ENCODE measurements at regions not wholly inside any gene's neighbourhood (a gene's known extent, or its start where the extent isn't known, plus 50 kb on each side); places are given as distances from the start of the nearest gene placed in this dataset.
A peak's percentile ranks its signal among the peaks of the same experiment; 100 is the strongest.

- H3K36me3 ChIP-seq (replicated peaks): no peaks in the 10 kb centered on the region
- no peaks in the 10 kb centered on the region for H3K27me3 ChIP-seq (replicated peaks)
- DNase-seq: no peak
- H3K4me3 ChIP-seq (ENCODE audit: low read depth, low read length): no peak overlapping the region
- TF ChIP-seq CTCF (IDR thresholded peaks at IDR 0.05; ENCODE audit: low read depth, low read length, missing control alignments): no peak
- no peak overlapping the region for H3K27ac ChIP-seq
- in situ Hi-C loops (cut with HindIII; ENCODE audit: low pct_ligation_motif_present, low sequenced_read_pairs): no loop called here
Observed at GRCh38 chr4:22187203-22187820, 238.7 kb upstream of the KCNIP4 start.

- no peak for TF ChIP-seq CTCF (IDR thresholded peaks at IDR 0.05; ENCODE audit: low read depth, low read length, missing control alignments)
- in situ Hi-C loops (cut with HindIII; ENCODE audit: low pct_ligation_motif_present, low sequenced_read_pairs): no loop called here
- H3K4me3 ChIP-seq (ENCODE audit: low read depth, low read length): no peak overlapping the region
Observed at GRCh38 chr4:22181736-22182135, 233.2 kb upstream of the KCNIP4 start.

GRCh38 chr4:22179124-22179874 is 230.7 kb upstream of the KCNIP4 start:
- Histone ChIP-seq H3K36me3 (replicated peaks) (no peaks in the 10 kb centered on the region), H3K27me3 (replicated peaks) (no peaks in the 10 kb centered on the region), H3K27ac (peak overlapping the region; percentile 28), H3K4me3 (ENCODE audit: low read depth, low read length) (no peak overlapping the region)
- in situ Hi-C loops (cut with HindIII; ENCODE audit: low pct_ligation_motif_present, low sequenced_read_pairs): no loop called here
- no peak for TF ChIP-seq CTCF (IDR thresholded peaks at IDR 0.05; ENCODE audit: low read depth, low read length, missing control alignments)
- DNase-seq: peak; percentile 86

More at GRCh38 chr4:22181736-22182135, 233.2 kb upstream of the KCNIP4 start:
- Histone ChIP-seq H3K27ac (no peak overlapping the region), H3K27me3 (replicated peaks) (no peaks in the 10 kb centered on the region), H3K36me3 (replicated peaks) (no peaks in the 10 kb centered on the region)
- no peak for DNase-seq

GRCh38 chr4:22174640-22175039 is 226.1 kb upstream of the KCNIP4 start:
- in situ Hi-C loops (cut with HindIII; ENCODE audit: low pct_ligation_motif_present, low sequenced_read_pairs): no loop called here
- Histone ChIP-seq H3K36me3 (replicated peaks) (no peaks in the 10 kb centered on the region), H3K27me3 (replicated peaks) (no peaks in the 10 kb centered on the region), H3K4me3 (ENCODE audit: low read depth, low read length) (no peak overlapping the region), H3K27ac (no peak overlapping the region)
- TF ChIP-seq CTCF (IDR thresholded peaks at IDR 0.05; ENCODE audit: low read depth, low read length, missing control alignments): no peak
- no peak for DNase-seq

GRCh38 chr4:22170353-22170752 is 221.8 kb upstream of the KCNIP4 start:
- H3K36me3 ChIP-seq (replicated peaks): no peaks in the 10 kb centered on the region
- no peak for TF ChIP-seq CTCF (IDR thresholded peaks at IDR 0.05; ENCODE audit: low read depth, low read length, missing control alignments)

More at GRCh38 chr4:22170353-22170752, 221.8 kb upstream of the KCNIP4 start:
- H3K27me3 ChIP-seq (replicated peaks): no peaks in the 10 kb centered on the region
- in situ Hi-C loops (cut with HindIII; ENCODE audit: low pct_ligation_motif_present, low sequenced_read_pairs): no loop called here
- H3K4me3 ChIP-seq (ENCODE audit: low read depth, low read length): no peak overlapping the region
- no peak overlapping the region for H3K27ac ChIP-seq
- peak; percentile 63 for DNase-seq

Data from brain microvascular endothelial cell (primary cell).